ENCODE measurements at regions not wholly inside any gene's neighbourhood (a gene's known extent, or its start where the extent isn't known, plus 50 kb on each side); places are given as distances from the start of the nearest gene placed in this dataset.

GRCh38 chr9:108710424-108710823, 145.4 kb downstream of the ACTL7B start:
- ChIA-PET CTCF (no interaction called here), RAD21 (ENCODE audit: low non-redundant PET in 1 of 2, low total read pairs in 2 of 2, uncharacterized antibody in 2 of 2, unreplicated experiment in 2 of 2) (no interaction called here), POLR2A (no interaction called here)
- Histone ChIP-seq H4K20me1 (ENCODE audit: insufficient read depth) (no peaks in the 10 kb centered on the region), H3K79me2 (ENCODE audit: insufficient read depth, low read length) (no peaks in the 10 kb centered on the region), H3K9ac (ENCODE audit: low read length) (no peak overlapping the region), H3K36me3 (ENCODE audit: control insufficient read depth in 1 of 2, insufficient read depth in 2 of 2, low read length in 2 of 2) (no peaks in the 10 kb centered on the region), H3K4me2 (ENCODE audit: low read length) (no peak overlapping the region), H3K27ac (ENCODE audit: low read depth, low read length) (no peak overlapping the region), H3K9me2 (ENCODE audit: insufficient read depth) (no peaks in the 10 kb centered on the region), H3K4me1 (ENCODE audit: control insufficient read depth in 1 of 2, insufficient read depth in 2 of 2, low read length in 2 of 2) (no peaks in the 10 kb centered on the region), H3K27me3 (ENCODE audit: insufficient read depth, low read length) (no peaks in the 10 kb centered on the region), H3K4me3 (replicated peaks in 1 of 2; ENCODE audit: low read depth in 1 of 2, low read length in 2 of 2) (no peak overlapping the region), H2AFZ (ENCODE audit: low read depth, low read length, poor library complexity, severe bottlenecking) (no peak overlapping the region), H3K9me3 (ENCODE audit: control insufficient read depth in 1 of 2, insufficient read depth in 1 of 2, low read depth in 1 of 2, low read length in 2 of 2) (no peaks in the 10 kb centered on the region)
- intact Hi-C loops (cut with micrococcal nuclease), result no loop called here
- no TSS peak for BruUV-seq (replicated peaks)
- TF ChIP-seq CTCF (IDR thresholded peaks at IDR 0.05 in 2 of 3, conservative IDR thresholded peaks at IDR 0.05 in 1 of 3; ENCODE audit: borderline replicate concordance in 1 of 3, insufficient read depth in 1 of 3, low read depth in 2 of 3, low read length in 2 of 3) (no peak), EZH2phosphoT487 (IDR thresholded peaks at IDR 0.05; ENCODE audit: borderline replicate concordance) (no peak), JUND (IDR thresholded peaks at IDR 0.05) (no peak), YY1 (IDR thresholded peaks at IDR 0.05; ENCODE audit: extremely low read depth, insufficient replicate concordance, low read depth, low read length) (no peak), EZH2 (IDR thresholded peaks at IDR 0.05) (no peak), TCF7L2 (IDR thresholded peaks at IDR 0.05; ENCODE audit: borderline replicate concordance, extremely low read depth, insufficient read depth, insufficient read length) (no peak), SIN3A (IDR thresholded peaks at IDR 0.05; ENCODE audit: low read depth) (no peak), ELF1 (IDR thresholded peaks at IDR 0.05; ENCODE audit: borderline replicate concordance, low read depth) (no peak), SRF (IDR thresholded peaks at IDR 0.05; ENCODE audit: low read depth) (no peak), CEBPB (IDR thresholded peaks at IDR 0.05; ENCODE audit: low read depth) (no peak), POLR2AphosphoS5 (IDR thresholded peaks at IDR 0.05; ENCODE audit: low read depth, low read length) (no peak), CBX3 (IDR thresholded peaks at IDR 0.05; ENCODE audit: low read depth) (no peak), ZNF274 (IDR thresholded peaks at IDR 0.05; ENCODE audit: low read depth, low read length) (no peak), RAD21 (IDR thresholded peaks at IDR 0.05; ENCODE audit: low read depth) (no peak), ZFX (IDR thresholded peaks at IDR 0.05) (no peak), POLR2A (IDR thresholded peaks at IDR 0.05; ENCODE audit: borderline replicate concordance, extremely low read depth, insufficient read depth, insufficient read length) (no peak), FOSL1 (IDR thresholded peaks at IDR 0.05; ENCODE audit: low read depth) (no peak)
- TF ChIP-seq, protein P1, sequence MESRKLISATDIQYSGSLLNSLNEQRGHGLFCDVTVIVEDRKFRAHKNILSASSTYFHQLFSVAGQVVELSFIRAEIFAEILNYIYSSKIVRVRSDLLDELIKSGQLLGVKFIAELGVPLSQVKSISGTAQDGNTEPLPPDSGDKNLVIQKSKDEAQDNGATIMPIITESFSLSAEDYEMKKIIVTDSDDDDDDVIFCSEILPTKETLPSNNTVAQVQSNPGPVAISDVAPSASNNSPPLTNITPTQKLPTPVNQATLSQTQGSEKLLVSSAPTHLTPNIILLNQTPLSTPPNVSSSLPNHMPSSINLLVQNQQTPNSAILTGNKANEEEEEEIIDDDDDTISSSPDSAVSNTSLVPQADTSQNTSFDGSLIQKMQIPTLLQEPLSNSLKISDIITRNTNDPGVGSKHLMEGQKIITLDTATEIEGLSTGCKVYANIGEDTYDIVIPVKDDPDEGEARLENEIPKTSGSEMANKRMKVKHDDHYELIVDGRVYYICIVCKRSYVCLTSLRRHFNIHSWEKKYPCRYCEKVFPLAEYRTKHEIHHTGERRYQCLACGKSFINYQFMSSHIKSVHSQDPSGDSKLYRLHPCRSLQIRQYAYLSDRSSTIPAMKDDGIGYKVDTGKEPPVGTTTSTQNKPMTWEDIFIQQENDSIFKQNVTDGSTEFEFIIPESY (IDR thresholded peaks at IDR 0.05; ENCODE audit: extremely low read depth, insufficient replicate concordance, low read length), result no peak
- TF ChIP-seq, protein P2, sequence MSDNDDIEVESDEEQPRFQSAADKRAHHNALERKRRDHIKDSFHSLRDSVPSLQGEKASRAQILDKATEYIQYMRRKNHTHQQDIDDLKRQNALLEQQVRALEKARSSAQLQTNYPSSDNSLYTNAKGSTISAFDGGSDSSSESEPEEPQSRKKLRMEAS (IDR thresholded peaks at IDR 0.05), result no peak
- TF ChIP-seq, protein P3, sequence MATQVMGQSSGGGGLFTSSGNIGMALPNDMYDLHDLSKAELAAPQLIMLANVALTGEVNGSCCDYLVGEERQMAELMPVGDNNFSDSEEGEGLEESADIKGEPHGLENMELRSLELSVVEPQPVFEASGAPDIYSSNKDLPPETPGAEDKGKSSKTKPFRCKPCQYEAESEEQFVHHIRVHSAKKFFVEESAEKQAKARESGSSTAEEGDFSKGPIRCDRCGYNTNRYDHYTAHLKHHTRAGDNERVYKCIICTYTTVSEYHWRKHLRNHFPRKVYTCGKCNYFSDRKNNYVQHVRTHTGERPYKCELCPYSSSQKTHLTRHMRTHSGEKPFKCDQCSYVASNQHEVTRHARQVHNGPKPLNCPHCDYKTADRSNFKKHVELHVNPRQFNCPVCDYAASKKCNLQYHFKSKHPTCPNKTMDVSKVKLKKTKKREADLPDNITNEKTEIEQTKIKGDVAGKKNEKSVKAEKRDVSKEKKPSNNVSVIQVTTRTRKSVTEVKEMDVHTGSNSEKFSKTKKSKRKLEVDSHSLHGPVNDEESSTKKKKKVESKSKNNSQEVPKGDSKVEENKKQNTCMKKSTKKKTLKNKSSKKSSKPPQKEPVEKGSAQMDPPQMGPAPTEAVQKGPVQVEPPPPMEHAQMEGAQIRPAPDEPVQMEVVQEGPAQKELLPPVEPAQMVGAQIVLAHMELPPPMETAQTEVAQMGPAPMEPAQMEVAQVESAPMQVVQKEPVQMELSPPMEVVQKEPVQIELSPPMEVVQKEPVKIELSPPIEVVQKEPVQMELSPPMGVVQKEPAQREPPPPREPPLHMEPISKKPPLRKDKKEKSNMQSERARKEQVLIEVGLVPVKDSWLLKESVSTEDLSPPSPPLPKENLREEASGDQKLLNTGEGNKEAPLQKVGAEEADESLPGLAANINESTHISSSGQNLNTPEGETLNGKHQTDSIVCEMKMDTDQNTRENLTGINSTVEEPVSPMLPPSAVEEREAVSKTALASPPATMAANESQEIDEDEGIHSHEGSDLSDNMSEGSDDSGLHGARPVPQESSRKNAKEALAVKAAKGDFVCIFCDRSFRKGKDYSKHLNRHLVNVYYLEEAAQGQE (IDR thresholded peaks at IDR 0.05; ENCODE audit: low read depth), result no peak
- no peak for DNase-seq (ENCODE audit: low read depth, low spot score)
- ATAC-seq, result no peak

Measured in HCT116 (cell line).